NCI-H128 (cell line): ENCODE measurements at regions not wholly inside any gene's neighbourhood (a gene's known extent, or its start where the extent isn't known, plus 50 kb on each side); places are given as distances from the start of the nearest gene placed in this dataset.
"Not testable (repeated sequence)": the region's sequence is repeated elsewhere in the genome, so short reads cannot be mapped to it uniquely, and the experiment has no call there.

Experiments
- DNase-seq: peaks from one replicate; lab custom pipeline; 2025; ENCODE audit not compliant: unreplicated experiment; lab: John Stamatoyannopoulos, UW

DNA sequence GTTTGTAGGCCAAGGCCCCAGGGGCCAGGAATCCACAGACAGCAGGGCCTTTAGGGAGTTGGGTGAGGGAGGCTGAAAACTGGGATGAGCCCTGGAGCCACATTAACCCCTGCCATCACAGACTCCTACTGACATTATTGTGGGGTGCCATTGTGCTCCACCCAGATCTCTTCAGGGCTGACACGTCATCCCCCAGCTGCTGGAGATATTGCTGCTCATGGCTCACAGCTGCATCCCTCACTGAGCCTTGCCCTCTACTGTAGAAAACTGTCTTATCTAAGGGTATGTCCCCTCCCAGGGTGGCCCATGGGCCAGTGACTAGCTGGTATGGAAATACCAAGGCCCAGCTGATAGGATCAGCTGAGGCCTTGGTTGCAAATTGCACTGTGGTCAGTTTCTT, 87.3 kb upstream of the PRR23C start:
- DNase-seq: no peak

DNA sequence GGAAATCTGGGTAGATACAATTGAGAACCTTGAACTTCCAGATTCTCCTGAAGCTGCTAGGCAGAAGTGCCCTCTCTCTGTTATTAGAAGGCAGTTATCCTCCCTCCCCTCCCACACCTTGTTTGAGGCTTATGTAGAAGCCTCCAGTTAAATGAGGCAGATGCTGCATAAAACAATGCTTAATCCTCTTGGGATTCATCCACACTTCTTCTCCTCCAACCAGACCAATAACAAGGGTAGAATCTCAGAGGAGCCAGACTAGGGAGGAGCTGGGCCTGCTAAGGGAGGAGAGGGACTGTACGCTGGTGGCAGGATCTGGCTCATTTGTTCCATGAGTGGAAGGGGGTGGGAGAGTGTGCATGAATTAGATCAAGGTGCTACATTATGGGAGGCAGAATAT, 88.3 kb upstream of the PRR23C start:
- no peak for DNase-seq

DNA sequence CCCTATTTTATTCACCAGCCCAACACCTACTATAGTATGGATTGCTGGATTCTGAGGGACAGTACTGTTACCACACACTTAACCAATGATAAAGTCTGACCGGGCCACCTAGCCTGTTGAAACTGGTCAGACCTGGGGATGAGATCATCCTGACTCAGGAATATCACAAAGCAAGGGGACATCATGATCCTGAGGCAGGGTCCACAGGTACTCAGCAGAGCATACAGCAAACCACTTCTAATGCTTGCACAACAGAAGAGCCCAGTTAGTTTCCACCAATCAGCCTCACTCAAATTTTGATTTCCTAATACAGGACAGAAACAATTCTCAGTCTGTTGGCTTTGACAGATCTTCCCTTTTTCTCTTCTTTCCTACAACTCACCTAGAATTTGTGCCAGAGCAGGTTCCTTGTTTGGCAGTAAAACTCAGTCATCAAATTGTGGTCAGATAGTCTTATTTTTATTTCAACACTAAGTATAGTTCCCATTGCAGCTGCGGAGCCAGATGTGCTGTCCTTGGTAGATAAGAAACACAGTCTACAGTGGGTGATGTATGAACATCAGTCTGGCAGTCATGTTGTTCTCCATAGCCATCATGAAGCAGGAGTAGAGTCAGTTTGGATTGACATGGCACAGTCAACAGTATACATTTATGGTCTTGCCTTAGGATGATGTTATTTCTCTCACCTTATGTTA, 90.1 kb upstream of the PRR23C start:
- DNase-seq: no peak

DNA sequence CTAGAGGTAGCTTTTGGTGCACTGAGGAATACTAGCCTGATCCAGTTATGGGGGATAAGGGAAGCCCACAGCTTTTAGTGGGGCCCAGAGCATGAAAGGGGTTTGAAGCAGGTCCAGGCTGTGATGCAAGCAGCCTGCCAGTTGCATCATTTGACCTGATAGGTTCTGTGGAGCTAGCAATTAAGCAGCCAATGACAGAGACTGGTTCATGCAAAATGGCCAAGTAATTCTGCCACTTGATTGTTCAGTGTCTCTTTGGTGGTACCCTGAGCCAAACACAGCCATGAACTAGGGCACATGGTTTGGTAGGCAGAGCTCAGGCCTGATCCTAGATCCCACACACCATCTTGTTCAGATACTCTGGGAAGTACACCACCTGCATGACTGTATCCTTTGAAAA, 91.0 kb upstream of the PRR23C start:
- no peak for DNase-seq

DNA sequence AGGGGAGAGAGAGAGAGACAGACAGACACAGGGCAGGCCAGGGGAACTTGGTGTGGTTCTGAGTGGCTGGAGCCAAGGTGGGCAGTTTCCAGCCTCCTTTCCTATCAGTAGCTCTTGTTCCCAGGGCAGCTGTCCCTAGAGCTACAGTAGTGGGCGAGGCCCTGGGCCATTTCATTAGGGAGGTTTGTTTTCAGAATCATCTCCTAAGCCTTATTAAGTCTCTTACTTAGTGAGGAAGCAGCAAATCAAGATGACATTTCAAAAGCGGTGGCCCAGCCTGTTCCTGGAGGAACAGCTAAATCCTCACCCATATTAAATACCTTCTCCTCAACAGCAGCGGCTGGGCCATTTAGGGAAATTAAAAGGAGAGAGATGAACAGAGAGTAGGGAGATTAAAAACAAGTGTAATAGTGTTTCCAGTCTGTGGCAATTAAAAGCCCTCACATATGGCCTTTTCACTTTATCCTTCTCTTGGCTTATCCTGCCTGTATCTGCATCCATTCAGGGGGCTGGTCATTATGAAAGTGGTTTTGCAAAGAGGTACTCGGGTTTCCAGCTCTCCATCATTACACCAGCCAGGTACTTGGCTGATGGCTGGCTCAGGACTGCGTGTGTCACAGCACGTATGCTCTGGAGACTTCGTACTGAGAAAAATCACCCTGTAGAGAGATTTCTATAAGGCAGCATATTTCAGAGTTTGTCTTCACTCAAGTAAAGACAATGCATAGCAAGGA, 91.9 kb upstream of the PRR23C start:
- peak; percentile 91 for DNase-seq

DNA sequence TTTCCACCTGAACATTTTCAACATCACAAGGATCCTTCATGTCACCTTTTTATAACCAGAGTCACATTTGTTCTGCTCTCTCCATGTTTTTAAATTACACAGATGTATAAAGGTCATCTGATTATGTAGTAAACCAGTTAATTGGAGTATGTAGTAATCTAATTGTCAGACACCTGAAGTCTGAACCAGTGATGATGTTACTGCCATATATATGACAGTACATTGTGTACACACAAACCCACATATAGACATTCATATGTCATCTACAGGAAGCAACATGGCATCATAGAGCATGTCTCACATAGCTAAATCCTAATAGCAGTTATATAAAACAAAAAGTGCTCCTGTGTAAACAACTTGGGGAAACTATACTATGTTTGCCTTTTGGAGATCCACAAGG, 95.9 kb upstream of the PRR23C start:
- no peak for DNase-seq

DNA sequence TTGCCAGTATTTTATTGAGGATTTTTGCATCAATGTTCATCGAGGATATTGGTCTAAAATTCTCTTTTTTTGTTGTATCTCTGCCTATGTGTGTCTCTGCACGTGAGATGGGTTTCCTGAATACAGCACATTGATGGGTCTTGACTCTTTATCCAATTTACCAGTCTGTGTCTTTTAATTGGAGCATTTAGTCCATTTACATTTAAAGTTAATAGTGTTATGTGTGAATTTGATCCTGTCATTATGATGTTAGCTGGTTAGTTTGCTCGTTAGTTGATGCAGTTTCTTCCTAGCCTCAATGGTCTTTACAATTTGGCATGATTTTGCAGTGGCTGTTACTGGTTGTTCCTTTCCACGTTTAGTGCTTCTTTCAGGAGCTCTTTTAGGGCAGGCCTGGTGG, 101.3 kb upstream of the PRR23C start:
- not testable (repeated sequence) for DNase-seq

DNA sequence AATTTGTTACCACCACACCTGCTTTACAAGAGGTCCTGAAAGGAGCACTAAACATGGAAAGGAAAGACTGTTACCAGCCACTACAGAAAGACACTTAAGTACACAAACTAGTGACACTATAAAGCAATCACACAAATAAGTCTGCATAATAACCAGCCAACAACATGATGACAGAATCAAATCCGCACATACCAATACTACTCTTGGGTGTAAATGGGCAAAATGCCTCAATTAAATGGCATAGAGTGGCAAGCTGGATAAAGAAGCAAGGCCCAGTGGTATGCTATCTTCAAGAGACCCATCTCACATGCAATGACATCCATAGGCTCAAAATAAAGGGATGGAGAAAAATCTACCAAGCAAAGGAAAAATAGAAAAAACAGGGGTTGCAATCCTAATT, 106.8 kb upstream of the PRR23C start:
- no peak for DNase-seq

DNA sequence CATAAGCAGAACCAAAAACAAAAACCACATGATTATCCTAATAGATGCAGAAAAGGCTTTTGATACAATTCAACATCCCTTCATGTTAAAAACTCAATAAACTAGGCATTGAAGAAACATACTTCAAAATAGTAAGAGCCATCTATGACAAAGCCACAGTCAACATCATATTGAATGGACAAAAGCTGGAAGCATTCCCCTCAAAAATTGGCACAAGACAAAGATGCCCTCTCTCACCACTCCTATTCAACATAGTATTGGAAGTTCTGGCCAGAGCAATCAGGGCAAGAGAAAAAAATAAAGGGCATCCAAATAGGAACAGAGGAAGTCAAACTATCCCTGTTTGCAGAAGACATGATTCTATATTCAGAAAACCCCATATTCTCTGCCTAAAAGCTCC, 108.7 kb upstream of the PRR23C start:
- DNase-seq: not testable (repeated sequence)

DNA sequence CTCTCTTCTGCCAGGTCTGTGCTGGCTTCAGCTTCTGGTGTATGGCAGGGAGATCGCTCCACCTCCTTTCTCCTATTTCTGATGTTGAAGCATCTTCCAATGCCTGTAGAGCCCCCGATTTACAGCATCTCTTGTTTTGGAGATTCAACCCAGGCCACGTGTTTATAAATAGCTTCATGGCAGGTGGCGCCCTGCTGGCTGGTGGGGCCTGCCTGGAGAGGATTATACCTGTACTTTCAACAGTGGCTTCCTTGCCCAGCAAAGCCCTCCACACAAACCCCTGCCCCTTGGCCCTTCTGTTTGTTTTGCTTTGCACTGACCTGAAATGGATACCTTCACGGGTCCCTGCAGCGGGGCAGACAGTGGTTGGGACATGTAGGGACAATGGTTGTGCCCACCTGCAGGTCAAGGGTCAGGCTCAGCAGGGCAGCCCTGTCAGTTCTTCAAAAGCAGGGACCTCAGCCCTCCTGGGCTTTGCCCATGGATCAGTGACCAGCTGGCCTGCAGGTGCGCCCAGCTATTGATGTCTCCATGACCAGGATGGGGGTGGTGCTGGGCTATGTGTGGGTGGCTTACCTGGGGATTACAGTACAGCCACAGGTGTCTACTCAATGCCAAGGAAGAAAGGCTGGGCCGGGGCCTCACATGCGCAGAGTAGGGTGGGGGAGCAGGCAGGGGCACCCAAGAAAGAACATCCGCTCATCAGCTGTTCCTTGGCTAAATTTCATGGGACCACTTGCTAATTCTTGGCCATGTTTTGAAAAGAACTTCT, 112.7 kb upstream of the PRR23C start:
- DNase-seq: no peak

DNA sequence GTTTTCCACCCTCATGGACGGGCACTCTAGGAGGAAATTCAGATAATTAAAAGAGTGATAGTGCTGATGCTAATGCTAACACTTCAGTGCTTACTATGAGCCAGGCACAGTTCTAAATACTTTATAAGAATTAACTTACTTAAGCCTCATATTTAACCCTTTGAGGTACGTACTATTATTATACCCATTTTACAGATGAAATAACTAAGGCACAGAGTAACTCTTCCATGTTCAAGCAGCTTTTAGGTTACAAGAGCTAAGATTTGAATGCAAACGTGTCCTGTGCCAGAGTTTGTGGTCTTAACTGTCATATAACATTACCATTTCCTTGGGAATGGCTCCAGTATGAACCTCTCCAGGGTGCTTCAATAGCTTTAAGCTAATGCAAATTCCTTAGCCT, 114.7 kb upstream of the PRR23C start:
- no peak for DNase-seq

DNA sequence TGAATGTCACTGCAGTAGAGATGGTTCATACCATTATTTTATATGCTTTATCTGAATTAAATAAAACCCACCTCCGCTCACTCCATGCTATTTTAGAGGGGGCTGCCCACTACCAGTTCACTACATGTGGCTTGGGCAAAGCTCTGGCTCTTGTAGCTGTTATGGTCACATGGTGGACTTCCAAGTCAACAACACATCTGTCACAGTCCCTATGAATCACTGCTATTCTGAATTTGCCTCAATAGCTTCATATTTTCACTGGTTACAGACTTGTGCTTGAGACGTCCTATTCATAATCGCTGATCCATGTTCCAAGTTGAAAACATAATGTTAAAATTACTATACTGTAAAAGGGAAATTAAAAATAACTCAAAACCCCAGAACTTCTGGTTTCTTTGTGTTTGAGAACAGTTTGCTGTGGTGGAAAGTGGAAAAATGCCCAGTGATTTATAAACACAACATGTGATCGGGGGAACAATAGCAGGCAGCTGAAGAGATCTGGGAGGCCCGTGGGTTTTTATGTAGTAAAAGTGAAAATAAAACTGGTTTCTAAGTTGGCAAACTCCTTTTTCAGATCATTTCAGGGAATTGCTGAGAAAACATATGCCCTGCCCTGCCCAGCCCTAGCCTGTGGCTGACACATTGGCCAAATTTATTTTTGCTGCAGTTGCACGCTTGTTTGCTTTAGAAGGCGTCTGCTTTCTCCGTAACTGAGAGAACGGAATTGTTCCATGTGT, 128.8 kb upstream of the PRR23C start:
- no peak for DNase-seq

DNA sequence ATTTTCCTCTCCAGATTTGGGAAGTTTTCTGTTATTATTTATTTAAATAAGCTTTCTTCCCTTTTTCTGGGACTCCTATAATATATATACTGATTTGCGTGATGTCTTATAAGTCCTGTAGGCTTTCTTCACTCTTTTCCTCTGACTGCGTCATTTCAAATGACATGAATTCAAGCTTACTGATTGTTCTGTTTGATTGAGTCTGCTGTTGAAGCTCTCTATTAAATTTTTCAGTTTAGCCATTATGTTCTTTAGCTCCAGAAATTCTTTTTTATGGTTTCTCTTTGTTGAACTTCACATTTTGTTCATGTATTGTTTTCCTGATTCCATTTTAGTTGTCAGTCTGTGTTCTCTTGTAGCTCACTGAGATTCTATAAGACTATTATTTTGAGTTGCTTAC, 135.8 kb upstream of the PRR23C start:
- DNase-seq: no peak

DNA sequence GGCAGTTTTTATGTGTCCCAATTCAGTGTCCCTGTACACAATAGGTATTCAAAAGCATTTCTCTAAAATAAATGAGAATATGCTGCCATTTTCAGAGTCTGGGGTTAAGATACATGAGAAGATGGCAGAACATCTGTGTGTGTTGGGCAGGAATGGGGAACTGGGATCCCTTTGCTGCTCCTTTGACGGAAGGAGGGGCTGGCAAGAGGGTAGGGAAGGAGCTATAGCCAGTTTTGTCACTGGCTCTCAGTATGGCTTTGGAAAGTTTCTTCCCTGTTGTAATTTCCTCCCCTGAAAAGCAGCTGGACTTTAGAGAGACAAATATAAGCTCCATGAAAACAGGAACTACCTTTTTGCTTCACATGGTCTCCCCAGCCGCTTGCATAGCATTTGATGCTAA, 137.5 kb upstream of the PRR23C start:
- DNase-seq: no peak

DNA sequence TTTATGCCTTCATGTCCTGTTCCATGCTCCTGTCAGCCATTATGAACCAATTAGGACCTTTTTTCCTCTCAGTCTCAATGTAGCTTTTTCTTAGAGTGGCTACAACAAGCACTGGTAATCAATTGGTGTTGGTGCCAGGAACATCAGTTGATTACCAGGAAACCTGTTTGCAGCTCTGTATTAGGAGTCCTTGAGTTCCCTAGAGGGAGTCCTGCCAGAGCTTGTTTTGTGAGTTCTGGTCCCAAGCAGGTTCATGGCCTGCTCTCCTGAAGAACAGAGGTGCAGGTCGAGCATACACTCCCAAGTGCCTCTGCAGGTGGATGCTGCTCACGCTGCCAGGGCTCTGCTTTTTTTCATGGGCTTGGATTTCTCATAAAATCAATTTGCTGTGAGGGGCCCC, 137.9 kb upstream of the PRR23C start:
- no peak for DNase-seq

DNA sequence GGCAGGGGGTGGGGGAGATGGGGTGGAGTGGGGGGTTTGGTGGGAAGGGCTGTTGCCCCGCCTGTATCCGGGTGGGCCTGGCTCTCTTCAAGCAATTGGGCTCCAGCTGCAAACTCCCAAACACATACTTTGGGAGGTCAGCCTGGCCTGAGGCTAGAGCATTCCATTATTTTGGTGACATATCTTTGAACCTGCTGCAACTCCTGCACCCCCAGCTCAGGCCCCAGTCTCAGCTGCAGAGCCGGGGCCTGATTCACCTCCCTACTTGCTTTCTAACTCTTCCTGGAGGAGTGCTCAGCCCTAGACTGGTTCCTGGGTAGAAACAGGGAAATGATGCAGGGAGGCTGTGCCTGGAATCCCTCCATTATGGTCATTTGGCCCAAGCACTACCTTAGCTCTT, 140.8 kb upstream of the PRR23C start:
- no peak for DNase-seq

DNA sequence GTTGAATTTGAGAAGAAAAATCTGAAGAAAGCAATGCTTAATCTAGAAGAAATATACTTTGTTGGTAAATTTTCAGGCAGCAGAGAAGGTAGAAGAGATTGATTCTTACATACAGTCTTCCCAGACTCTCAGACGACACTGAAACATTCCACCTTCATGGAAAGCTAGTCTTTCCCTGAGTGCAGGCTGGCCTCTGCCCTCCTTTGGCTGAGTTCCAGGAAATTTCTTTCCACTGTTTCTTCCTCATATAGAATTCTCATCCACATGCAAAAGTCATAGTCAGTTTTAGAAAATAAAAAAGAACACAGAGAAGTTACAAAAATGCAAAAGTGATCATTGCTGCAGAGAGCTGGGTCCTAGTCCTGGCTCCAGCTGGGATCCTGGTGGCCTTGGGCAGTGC, 142.5 kb upstream of the PRR23C start:
- DNase-seq: no peak

DNA sequence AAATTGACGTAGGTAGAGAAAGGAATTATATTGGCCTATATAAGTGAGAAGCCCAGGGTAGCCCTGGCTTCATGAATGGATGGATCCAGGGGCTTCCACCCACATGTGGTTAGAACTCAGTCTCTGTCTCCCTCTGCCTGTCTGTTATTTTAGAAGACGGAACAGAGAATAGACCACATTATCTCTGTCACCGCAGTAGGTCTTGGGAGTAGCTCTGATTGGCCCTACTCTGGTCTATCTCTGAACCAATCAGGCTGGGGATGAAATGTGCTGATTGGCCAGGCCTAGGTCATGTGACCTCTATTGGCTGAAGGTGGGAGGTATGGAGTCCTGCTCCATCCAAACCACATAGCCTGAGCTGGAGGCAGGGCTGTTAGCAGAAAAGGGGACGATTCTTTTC, 143.0 kb upstream of the PRR23C start:
- no peak for DNase-seq

DNA sequence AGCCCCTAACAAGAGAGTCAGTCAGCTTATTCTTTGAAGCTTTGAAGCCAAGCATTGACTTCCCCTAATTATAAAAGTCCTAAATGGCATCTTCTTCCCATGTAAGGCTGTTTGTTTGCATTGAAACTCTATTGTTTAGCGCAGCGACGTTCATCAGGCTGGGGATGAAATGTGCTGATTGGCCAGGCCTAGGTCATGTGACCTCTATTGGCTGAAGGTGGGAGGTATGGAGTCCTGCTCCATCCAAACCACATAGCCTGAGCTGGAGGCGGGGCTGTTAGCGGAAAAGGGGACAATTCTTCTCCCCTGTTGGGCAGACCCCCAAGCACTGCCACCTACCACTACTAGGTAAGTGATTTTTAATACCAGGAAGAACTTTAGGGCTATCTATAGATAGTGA, 145.3 kb upstream of the PRR23C start:
- DNase-seq: no peak

DNA sequence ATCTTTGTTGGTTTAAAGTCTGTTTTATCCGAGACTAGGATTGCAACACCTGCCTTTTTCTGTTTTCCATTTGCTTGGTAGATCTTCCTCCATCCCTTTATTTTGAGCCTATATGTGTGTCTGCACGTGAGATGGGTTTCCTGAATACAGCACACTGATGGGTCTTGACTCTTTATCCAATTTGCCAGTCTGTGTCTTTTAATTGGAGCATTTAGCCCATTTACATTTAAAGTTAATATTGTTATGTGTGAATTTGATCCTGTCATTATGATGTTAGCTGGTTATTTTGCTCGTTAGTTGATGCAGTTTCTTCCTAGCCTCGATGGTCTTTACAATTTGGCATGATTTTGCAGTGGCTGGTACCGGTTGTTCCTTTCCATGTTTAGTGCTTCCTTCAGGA, 149.4 kb upstream of the MRPS22 start:
- DNase-seq: not testable (repeated sequence)

DNA sequence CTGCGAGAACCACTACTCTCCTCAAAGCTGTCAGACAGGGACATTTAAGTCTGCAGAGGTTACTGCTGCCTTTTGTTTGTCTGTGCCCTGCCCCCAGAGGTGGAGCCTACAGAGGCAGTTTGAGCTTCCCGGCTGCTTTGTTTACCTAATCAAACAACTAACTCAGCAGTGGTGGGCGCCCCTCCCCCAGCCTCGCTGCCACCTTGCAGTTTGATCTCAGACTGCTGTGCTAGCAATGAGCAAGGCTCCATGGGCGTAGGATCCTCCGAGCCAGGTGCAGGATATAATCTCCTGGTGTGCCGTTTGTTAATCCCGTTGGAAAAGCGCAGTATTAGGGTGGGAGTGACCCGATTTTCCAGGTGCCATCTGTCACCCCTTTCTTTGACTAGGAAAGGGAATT, 147.7 kb upstream of the MRPS22 start:
- not testable (repeated sequence) for DNase-seq
